GM19025 (cell line): ENCODE measurements at regions not wholly inside any gene's neighbourhood (a gene's known extent, or its start where the extent isn't known, plus 50 kb on each side); places are given as distances from the start of the nearest gene placed in this dataset.

Experiments used
- ATAC-seq: cut with Tn5 transposase; IDR thresholded peaks from one replicate; pipeline ENCODE4 v1.9.1; 2021; ENCODE audit warnings: mild to moderate bottlenecking, low read depth, moderate library complexity; ENCODE audit not compliant: unreplicated experiment

DNA sequence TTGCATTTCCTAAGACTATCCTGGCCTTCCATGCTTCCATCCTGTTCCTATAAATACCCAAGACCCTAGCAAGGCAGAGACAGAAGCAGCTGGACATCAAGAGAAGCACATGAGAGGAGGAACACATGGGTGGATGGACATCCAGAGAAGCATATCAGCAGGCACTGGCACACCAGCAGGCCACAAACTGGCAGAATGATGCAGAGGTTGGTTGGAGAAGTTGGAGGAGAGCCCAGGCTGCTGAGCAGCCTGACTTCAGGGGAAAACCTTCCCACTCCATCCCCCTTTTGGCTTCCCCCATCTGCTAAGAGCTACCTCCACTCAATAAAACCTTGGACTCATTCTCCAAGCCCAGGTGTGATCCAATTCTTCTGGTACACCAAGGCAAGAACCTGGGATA is 332.5 kb downstream of the FRK start:
- ATAC-seq = no peak

DNA sequence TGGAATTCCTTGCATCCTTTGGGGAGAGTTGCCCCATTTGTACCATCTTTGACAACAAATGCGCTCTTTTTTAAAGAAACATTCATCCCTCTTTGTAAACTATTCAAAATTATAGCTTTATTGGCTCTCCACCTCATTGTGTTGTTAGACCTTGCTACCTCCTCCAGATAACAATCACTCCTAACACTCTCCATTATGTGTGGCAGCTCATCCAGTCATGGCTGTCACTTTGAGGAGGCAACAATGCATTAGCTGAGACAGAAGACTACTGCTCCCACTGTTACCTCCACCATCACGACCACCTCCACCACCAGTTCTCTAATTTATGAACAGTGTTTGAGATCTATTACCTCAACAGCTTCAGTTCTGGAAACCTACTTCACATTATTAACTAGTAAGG is 339.1 kb downstream of the FRK start:
- no peak for ATAC-seq

DNA sequence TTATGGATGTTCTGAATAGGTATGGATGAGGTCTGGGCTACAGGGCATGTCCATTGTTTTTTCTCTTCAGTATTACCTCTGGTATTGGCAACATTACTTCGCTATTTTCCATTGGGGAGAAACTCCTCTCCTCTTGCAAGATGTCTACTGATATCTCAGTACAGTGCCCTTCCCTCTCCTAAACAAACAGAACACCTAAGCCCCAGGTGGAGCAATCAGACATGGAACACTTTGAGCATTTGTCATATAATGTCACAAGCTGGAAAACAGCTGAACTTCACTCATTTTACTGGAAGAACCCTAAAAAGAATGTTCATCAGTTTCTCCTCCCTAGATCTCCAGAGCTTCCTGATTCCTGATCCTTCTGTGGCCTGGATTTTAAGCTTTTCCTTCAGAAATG is 339.8 kb downstream of the FRK start:
- ATAC-seq = no peak

DNA sequence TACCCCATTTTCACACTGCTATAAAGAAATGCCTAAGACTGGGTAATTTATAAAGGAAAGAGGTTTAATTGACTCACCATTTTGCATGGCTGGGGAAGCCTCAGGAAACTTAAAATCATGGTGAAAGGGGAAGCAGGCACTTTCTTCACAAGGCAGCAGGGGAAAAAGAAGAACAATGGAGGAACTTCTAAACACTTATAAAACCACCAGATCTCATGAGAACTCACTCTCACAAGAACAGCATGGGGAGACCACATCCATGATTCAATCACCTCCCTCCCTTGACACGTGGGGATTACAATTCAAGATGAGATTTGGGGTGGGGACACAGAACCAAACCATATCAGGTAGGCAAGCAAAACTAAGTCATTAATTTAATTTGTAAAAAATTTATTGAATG is 343.2 kb downstream of the FRK start:
- ATAC-seq = peak; percentile 25

- peak; percentile 85 for ATAC-seq
These were observed 343.6 kb downstream of the FRK start for GRCh38 chr6:115717062-115717461.

DNA sequence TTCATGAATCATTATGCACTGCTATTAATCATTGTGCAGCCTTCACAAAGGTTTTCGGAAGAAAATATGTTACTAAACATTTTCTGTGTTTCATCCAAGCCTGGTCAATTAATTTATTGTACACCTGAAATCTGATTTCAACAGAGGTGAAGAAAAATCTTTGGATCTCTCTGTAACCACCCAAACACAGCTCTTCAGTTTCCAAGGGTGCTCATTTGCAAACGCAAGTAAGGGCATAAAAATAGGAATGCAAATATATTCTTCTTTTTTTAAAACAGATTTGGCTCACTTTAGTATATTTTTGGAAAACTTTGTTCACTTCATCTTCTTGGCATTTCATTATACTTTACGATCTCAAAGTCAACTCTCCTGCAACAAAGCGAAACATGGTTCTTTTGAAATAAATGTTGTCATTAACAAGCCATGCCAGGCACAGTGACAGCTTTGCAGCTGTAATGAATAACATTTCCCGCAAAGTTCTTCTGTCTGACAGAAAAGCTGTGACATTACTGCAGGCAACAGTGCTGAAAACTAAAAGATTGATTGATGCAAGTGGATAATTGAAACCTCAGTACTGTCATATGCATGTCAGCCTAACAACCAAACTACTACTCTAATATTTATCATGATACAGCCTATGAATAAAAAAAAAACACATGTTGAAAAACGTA is 348.3 kb downstream of the FRK start:
- no peak for ATAC-seq

- ATAC-seq = no peak
These were observed 351.8 kb downstream of the FRK start for GRCh38 chr6:115708850-115709249.

GRCh38 chr6:115706981-115707380 is 353.7 kb downstream of the FRK start:
- no peak for ATAC-seq

DNA sequence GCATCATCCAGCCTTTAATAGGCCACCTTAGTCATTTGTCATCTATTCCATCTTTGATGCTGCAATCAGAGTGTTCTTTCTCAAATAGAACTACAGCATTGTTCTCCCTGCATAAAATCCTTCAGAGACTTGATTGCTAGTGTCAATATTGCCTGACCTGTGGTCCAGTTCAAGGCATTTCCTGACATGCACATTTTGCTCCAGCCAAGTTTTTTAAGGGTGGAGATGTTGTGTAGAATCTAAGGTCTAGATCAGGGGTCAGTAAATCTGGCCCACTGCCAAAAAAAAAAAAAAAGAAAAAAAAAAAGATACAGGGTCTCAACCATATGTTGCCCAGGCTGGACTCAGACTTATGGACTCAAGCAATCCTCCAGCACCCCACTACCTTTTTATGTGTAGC is 354.4 kb downstream of the FRK start:
- ATAC-seq = no peak

GRCh38 chr6:115704028-115704427 is 356.7 kb downstream of the FRK start:
- no peak for ATAC-seq

DNA sequence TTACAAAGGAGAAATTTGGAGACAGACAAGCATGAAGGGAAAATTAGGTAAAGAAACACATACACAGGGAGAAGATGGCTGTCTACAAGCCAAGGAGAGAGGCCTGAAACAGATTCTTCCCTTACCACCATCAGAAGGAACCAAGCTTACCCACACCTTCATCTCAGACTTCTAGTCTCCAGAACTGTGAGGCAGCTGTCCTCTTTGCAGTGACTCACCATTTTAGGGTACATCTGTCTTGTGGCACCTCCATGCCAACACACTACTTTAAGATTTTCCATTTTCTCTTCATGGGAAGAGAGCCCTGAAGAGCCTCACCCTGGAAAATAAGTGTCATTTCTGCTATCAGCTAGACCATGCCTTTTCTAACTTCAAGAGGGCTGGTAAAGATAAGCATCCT is 369.3 kb downstream of the FRK start:
- no peak for ATAC-seq

DNA sequence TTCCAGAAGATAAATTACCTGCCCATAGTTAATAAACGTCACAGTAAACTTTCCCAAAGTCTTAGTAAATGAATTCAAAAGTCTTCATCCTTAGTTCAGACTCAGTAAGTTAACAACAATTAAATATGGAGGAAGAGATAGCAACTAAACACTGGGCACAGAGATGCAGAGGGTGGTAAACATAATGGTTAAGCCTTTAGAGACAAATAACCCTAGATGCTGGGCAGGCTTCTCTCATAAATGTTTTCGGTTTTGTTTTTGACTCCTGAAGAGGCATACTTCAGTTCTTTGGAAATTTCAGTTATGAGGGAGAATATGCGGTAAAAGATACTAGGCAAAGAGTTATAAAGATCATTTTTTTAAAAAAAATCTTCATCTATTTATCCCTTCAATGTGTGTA is 369.8 kb downstream of the FRK start:
- ATAC-seq = no peak

GRCh38 chr6:115681978-115682775 is 378.5 kb downstream of the FRK start:
- no peak for ATAC-seq

- no peak for ATAC-seq
These were observed 380.1 kb downstream of the FRK start for GRCh38 chr6:115680621-115681020.

GRCh38 chr6:115677198-115677597 is 383.5 kb downstream of the FRK start:
- no peak for ATAC-seq

- no peak for ATAC-seq
These were observed 385.2 kb downstream of the FRK start for GRCh38 chr6:115675443-115675842.

DNA sequence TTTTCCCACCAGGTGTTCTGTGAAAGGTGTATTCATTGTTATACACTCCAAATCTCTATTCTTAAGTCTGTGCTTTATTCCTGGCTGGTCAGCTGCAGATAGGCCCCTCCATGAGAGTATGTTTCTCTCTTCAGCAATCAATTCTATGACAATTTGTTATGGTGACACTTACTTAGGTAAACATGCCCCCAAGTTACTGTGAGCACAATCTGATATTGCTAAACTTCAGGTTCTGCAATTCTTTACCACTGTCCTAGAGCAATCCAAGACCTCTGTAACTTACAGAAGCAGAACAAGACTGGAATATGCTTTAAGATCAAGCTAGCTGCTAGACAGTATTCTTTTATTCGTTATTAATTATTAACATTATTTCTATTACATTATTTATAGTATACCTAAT is 391.9 kb downstream of the FRK start:
- ATAC-seq = no peak

DNA sequence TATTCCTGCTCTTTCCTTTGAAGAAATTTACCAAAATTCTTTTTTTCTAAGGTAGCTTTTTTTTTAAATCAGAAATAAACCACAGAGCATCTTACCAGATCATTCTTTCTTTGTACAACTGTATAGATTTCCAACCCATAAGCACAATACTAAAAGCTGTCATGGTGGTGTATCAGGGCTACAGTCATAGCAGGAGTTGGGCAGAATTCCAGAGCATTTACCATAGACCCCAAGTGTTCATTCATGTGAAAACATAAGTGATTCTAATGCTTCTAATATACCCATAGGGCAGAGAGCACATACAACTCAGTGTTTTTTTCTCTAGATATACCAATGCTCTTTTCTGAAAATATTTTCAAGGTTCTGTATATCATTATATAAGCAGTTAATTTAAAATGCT is 392.5 kb downstream of the FRK start:
- ATAC-seq = no peak

DNA sequence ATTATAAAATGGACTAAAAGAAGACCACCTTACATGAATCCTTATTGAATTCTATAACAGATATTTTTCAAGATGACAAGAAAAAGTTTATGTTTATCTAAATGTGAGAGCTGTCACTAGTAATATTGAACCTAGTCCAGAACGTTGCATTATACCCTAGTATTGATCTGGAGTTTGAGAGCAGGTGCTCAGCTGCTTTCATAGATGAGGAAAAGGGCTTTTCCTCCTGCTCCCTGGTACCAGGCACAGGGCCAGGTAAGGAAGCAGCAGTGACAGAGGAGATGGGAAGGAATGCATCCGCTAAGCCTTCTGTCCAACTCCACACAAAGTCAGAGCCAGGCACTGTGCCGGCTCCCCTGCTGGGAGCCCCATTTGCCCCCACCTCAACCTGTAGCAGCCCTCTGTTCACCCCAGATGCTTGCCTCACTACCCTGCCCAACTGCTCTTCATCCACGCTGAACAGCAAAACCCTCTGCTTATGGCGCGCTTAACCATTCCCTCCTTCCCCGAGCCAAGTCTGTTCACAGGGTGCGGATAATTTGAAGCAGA is 393.1 kb downstream of the FRK start:
- ATAC-seq = no peak

DNA sequence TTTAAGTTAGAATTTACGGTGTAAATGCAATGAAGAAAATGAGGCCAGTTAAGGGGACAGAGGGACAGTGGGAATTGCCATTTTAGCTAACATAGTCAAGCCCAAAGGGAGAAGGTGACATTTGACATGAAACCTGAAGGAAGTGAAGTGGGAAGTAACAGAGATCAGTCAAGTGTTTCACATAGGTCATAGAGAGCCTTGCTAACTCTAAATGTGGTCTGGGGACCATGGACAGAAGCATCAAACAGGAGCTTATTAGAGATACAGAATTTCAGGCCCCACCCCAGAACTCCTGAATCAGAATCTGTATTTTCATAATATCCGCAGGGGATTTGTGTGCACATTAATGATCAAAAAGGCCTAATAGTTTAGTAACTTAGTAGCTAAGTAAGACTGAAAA is 393.7 kb downstream of the FRK start:
- ATAC-seq = no peak

DNA sequence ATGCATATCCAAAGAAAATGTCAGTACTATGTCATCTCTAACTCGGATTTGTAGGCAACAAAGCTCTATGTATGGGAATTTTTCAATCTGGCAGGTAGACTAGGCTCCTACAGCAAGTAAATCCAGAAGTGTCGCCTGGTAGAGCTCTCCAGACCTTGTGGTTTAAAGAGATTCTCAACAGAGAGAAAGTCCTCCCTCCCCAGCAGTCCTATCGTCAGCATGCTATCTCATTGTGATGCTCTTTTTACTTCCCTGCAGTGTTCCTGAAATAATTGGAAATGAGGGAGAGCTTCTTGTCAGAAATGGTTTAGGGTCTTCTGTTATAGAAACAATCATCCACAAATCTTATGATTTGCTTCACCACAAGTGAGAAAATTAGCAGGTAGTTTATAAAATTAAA is 395.4 kb downstream of the FRK start:
- ATAC-seq = no peak

- ATAC-seq = no peak
These were observed 397.0 kb downstream of the FRK start for GRCh38 chr6:115663681-115664080.
